BJ (cell line): ENCODE measurements at regions not wholly inside any gene's neighbourhood (a gene's known extent, or its start where the extent isn't known, plus 50 kb on each side); places are given as distances from the start of the nearest gene placed in this dataset.
"Not testable (repeated sequence)": the region's sequence is repeated elsewhere in the genome, so short reads cannot be mapped to it uniquely, and the experiment has no call there.

ENCODE experiments used
- CTCF ChIA-PET: fragments of 350-600 bp; formaldehyde crosslinking; extraction: SDS; loops from one replicate; lab custom pipeline; 2021; ENCODE audit warnings: antibody characterized with exemption, inconsistent platforms; lab: Yijun Ruan, JAX
- POLR2A ChIA-PET: fragments of 300-600 bp; sonication (Branson Sonifier 250); formaldehyde crosslinking; extraction: SDS; loops from one replicate; lab custom pipeline; 2021; ENCODE audit warnings: antibody characterized with exemption; lab: Charles Lee
- DNase-seq: peaks from one replicate; pipeline ENCODE4 v3.0.0-alpha.2; 2011; ENCODE audit warnings: low read depth
- H3K27me3 ChIP-seq: 2 replicates; pipeline ENCODE4 v1.6.0; 2011; ENCODE audit warnings: low read length; ENCODE audit not compliant: control insufficient read depth, insufficient read depth
- H3K36me3 ChIP-seq: 2 replicates; pipeline ENCODE4 v1.5.1; 2011; ENCODE audit warnings: low read length; ENCODE audit not compliant: control insufficient read depth, insufficient read depth
- H3K4me3 ChIP-seq: 2 replicates; pipeline ENCODE4 v1.5.1; 2011; ENCODE audit warnings: low read depth, mild to moderate bottlenecking, control low read depth, low read length
- CTCF ChIP-seq: IDR thresholded peaks from 2 replicates; pipeline ENCODE4 v1.5.1; 2011; ENCODE audit warnings: low read depth, mild to moderate bottlenecking, control low read depth, inconsistent platforms, low read length, moderate library complexity; ENCODE audit not compliant: insufficient read depth

DNA sequence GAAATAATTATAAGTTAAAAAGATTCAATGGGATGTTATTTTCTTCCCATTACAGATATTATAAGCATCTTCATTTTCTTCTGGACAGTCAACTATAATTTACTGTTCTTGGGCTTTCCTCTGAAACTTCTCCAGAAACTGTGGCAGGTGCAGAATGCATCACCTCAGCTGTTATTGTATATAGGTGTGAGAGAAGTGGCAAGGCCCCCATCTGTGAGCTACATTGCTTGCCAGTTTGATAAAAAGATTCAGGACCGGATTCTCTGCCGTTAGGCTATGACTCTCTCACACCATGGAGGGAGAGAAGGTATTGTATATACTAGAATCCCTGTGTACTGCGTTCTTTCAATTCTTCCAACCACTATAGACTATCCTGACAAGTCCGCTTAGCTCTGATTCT lies 135.8 kb upstream of the CENPW start:
- Histone ChIP-seq H3K36me3 (no peaks in the 10 kb centered on the region), H3K27me3 (no peaks in the 10 kb centered on the region), H3K4me3 (no peak overlapping the region)
- DNase-seq: no peak
- CTCF ChIA-PET: interaction anchor here (0.5 kb wide), 1 partner anchor 113 kb away, joined by 3 read pairs; no protein-coding TSS in a partner anchor
- POLR2A ChIA-PET: no interaction called here
- no peak for TF ChIP-seq CTCF

DNA sequence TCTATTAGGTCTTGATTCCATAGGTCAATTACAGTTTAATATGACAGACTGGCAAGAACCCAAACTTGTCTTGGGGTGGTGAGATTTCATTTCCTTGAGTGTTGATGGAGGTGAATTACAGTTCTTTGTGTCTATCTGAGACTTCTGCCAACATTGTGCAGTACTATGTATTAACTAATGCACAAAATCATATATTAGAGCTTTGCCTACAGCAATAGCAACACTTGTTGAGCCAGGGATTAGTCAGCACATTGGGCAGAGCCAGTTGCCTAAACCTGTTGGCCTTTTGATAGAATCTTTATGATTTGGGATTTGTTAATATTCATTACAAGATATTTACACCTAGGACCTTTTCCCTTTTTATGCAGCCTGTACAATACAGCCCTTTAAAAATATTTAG lies 135.3 kb upstream of the CENPW start:
- ChIA-PET POLR2A (no interaction called here), CTCF (no interaction called here)
- Histone ChIP-seq H3K36me3 (no peaks in the 10 kb centered on the region), H3K27me3 (no peaks in the 10 kb centered on the region), H3K4me3 (no peak overlapping the region)
- DNase-seq: no peak
- no peak for TF ChIP-seq CTCF

- CTCF ChIA-PET: no interaction called here
These were observed 133.2 kb upstream of the CENPW start for GRCh38 chr6:126206504-126207246.

GRCh38 chr6:126210398-126211075 lies 129.4 kb upstream of the CENPW start:
- DNase-seq: no peak
- no peak overlapping the region for H3K4me3 ChIP-seq
- H3K27me3 ChIP-seq: no peaks in the 10 kb centered on the region
- TF ChIP-seq CTCF: no peak
- POLR2A ChIA-PET: no interaction called here
- no peaks in the 10 kb centered on the region for H3K36me3 ChIP-seq
- CTCF ChIA-PET: no interaction called here

More at GRCh38 chr6:126206504-126207246, 133.2 kb upstream of the CENPW start:
- no peak for TF ChIP-seq CTCF
- DNase-seq: no peak
- no peak overlapping the region for H3K4me3 ChIP-seq
- no peaks in the 10 kb centered on the region for H3K27me3 ChIP-seq
- POLR2A ChIA-PET: no interaction called here
- H3K36me3 ChIP-seq: no peaks in the 10 kb centered on the region

DNA sequence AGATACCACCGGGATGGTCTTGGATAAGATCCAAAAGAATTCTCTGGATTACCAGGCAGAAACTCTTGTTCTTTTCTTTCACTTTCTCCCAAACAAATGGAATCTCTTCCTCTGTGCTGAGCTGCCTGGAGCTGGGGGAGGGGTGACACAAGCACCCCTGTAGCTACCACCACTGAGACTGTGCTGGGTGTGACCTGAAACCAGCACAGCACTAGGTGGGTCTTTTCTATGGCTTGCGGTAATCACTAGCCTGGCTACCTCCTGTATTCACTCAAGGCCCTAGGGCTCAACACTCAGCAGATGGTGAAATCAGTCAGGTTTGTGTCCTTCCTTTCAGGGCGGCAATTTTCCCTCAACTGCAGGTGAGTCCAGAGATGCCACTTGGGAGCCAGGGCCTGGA lies 122.4 kb upstream of the CENPW start:
- no peak overlapping the region for H3K4me3 ChIP-seq
- H3K36me3 ChIP-seq: no peaks in the 10 kb centered on the region
- ChIA-PET CTCF (no interaction called here), POLR2A (no interaction called here)
- no peaks in the 10 kb centered on the region for H3K27me3 ChIP-seq
- TF ChIP-seq CTCF: no peak
- DNase-seq: no peak

- H3K27me3 ChIP-seq, CTCF ChIA-PET, POLR2A ChIA-PET, H3K4me3 ChIP-seq, DNase-seq, H3K36me3 ChIP-seq: not testable (repeated sequence)
These were observed 119.0 kb upstream of the CENPW start for GRCh38 chr6:126220901-126221300.
